Astrocyte of the hippocampus (primary cell): ENCODE measurements at regions not wholly inside any gene's neighbourhood (a gene's known extent, or its start where the extent isn't known, plus 50 kb on each side); places are given as distances from the start of the nearest gene placed in this dataset.
A peak's percentile ranks its signal among the peaks of the same experiment; 100 is the strongest.
"Not testable (repeated sequence)": the region's sequence is repeated elsewhere in the genome, so short reads cannot be mapped to it uniquely, and the experiment has no call there.

ENCODE experiments used
- DNase-seq: peaks from one replicate; pipeline ENCODE4 v3.0.0; 2011; ENCODE audit warnings: low read depth, low spot score

GRCh38 chr18:34942276-34942675 is 98.9 kb upstream of the MAPRE2 start:
- no peak for DNase-seq

- DNase-seq = no peak
These were observed 98.2 kb upstream of the MAPRE2 start for GRCh38 chr18:34942975-34943374.

DNA sequence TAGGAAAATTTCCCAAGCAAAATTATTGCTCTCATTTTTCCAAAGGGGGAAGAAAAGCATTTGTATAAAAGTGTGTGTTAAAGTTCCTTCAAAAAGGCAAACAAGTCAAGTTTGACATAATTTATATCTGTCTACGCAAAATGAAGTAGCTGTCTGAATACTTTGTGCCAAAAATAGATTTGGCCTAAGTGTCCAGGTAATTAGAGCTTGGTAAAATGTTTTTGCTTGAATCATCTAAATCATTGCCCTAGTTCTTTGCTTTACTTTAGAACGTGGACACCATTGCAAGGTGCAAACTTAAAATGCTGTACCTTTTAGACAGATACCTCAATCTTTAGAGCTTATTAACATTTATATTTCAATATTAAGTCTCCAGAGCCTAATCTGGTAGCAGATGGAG is 97.6 kb upstream of the MAPRE2 start:
- no peak for DNase-seq

- no peak for DNase-seq
These were observed 93.5 kb upstream of the MAPRE2 start for GRCh38 chr18:34947711-34948125.

DNA sequence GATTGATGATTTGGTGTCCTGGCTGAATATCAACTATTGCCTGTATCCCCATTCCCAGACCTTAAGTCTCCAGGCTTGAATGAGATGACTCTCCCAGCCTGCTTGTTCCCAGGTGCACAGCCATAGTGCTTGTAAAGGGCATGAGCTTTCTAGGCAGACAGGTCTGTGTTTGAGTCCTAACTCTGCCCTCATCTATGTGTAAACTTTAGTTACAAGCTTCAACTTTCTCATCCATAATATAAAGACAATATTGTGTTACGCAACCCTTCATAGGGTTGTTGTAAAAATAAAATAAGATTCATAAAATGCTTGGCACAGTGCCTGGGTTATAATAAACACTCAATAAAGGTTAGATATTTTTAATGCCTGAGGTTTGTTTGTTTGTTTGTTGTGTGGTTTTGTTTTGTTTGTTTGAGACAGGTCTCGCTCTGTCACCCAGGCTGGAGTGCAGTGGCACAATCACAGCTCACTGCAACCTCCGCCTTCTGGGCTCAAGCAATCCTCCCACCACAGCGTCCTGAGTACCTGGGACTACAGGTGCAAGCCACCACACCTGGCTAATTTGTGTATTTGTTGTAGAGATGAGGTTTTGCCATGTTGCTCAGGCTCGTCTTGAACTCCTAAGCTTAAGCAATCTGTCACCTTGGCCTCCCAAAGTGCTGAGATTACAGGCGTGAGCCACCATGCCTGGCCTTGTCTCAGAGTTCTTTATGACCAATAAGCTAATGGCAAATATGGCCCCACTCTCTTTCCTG is 89.4 kb upstream of the MAPRE2 start:
- DNase-seq = no peak

DNA sequence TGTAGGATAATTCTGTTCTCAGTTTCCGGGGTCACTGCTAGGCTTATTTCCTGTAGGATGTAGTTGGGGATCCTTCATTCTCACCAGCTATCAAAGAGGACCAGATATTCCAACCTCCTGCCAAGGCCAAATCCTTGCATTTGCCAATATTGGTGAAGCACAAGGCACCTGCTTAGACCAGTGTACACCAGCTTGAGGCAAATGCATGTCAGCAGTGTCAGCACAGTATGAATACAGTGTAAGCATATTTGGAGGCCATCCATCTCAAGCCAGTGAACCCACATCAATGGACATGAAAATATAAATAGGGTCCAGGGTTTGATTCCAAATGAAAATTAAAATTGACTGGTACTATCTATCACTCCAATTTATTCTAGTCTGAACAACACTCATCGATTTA is 88.0 kb upstream of the MAPRE2 start:
- DNase-seq = no peak

- not testable (repeated sequence) for DNase-seq
These were observed 85.7 kb upstream of the MAPRE2 start for GRCh38 chr18:34955494-34955893.

DNA sequence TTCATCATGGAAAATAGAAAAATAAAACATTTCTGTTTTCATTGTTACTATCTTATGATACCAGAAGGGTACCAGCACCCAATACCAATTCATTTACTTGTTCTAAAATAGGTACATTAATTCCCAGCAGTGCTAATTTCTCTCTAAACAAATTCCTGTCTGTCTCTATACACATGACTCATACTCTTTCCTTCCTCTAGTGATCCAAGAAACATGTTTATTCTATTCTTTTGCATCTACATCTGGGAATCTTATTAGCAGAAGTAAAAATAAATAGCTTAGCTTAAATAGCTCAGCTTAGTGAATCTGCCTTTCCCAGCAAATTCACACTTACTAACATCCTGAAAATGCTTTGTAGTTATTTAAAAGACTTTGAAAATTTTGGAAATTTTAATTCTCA is 84.5 kb upstream of the MAPRE2 start:
- DNase-seq = peak; percentile 36

DNA sequence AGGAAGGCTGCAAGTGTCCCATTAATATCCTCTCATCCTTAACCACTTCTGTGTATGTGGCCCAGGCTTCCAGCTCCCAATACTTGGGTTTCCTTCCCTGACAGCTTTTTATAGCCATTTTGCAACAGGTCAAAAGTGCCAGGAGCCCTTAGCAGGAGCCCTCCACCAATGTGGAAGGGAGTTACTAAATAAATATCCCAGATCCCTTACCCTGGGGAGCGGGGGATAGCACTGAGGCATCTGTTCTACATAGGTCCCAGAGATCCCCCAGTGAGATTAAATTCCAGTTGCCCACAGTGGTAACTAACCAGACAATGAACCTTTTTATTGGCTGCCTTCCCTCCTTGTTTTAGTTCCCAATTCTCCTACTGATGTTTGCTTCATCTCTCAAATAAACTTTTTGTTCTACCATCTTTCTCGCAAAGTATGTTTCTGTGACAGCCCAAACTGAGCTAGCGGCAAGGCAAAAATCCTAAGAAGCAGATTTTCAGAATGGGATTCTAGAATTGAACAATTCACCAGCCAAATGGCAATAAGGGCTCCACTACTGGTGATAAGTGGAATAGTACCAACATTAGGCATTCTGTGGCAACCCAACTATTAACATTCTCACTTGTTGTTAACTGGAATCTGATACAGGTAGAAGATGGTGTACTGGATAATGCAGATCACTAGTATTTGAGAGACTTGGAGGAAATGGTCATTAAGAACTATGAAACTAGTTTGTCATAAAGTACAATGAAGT is 83.9 kb upstream of the MAPRE2 start:
- DNase-seq = peak; percentile 41

DNA sequence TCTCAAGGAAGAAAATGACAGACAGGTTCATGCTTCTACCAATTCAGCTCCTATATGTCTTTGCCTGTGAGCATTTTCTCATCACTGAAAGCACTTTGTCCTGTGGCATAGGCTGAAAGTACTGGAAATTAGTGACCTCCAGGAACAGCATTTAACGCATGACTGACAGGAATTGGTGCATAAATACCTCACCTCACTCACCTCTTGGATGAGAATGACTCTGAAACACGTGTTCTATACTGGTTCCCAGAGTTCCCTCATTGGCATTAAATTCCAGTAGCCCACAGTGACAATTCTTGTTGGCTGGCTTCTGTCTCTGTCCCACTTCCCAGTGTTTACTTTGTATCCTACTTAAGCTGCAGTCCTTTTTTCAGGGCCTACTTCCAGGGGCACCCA is 83.4 kb upstream of the MAPRE2 start:
- DNase-seq = no peak

DNA sequence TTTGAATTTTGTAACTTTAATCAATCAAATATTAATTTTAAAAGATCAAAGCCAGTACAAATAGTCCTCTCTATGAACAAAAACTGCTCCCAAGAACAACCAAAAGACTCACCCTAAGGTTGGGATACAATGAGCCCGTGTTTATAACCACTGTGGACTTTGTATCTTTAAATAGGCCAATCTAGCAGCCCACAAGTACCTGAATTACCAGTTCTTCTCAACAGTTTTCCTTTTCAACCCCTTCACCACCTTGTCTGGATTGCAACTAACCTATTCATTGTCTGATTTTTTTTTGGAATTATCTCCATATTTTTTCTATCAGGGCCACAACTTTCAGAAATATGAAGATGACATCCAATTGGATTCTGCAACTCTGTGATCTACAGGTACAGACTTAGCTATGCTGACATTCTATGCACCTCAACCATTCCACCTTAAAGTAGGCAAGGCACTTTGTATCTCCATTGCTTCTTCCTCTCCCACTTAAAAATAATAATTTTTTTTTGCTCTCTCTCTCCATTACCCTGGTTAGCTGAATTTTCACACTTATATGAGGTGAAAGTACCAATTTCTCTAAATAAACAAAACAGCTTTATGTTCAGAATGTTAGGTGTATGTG is 81.9 kb upstream of the MAPRE2 start:
- DNase-seq = no peak

- no peak for DNase-seq
These were observed 81.2 kb upstream of the MAPRE2 start for GRCh38 chr18:34959989-34960388.

- no peak for DNase-seq
These were observed 76.1 kb upstream of the MAPRE2 start for GRCh38 chr18:34965108-34965507.

- no peak for DNase-seq
These were observed 75.6 kb upstream of the MAPRE2 start for GRCh38 chr18:34965566-34965965.

- peak; percentile 14 for DNase-seq
These were observed 71.1 kb upstream of the MAPRE2 start for GRCh38 chr18:34970106-34970505.

DNA sequence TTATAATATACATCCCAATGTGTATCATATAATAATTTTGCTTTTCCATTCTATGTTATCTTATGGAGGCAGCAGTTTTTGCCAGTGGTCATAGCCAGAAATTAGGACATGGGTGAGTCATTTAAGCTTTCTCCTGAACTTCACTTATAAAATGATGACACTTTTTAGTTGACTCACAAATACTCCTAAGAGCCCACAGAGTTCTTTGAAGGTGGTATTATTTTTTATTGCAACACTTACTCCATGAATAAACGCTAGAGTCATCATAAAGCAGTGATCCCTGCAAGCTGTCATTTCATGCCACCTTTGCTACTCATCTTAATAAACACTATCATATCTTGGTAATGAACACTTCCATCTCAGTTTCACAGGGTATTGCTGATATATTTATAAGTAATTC is 69.9 kb upstream of the MAPRE2 start:
- no peak for DNase-seq

DNA sequence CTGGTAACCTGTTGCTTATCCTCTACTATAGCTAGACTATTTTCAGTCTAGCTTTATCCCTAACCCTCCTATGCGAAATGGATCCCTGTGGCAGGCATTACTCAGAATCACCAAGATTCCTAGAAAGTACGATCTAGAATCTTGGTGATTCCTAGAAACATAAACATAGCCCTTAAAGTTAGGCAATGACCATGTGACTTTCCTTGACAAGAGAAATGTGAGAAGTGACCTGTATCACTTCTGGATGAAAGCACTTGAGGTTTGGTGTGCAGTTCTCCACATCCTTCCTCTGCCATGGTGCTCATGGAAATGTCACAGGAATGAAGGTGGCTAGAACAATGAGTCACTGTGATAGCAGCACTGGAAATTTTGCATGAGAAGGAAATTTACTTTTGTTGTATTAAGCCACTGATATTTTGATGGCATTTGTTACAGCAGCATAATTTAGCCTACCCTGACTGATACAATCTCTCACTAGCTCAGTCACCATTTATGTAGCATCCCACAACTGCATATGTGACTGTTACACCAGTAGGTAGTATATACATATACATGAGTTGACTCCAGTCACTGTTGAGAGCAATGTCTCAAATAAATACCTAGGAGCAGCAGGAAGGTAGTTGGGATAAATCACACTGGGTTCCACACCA is 68.3 kb upstream of the MAPRE2 start:
- no peak for DNase-seq

- DNase-seq = no peak
These were observed 65.1 kb upstream of the MAPRE2 start for GRCh38 chr18:34976123-34976522.

DNA sequence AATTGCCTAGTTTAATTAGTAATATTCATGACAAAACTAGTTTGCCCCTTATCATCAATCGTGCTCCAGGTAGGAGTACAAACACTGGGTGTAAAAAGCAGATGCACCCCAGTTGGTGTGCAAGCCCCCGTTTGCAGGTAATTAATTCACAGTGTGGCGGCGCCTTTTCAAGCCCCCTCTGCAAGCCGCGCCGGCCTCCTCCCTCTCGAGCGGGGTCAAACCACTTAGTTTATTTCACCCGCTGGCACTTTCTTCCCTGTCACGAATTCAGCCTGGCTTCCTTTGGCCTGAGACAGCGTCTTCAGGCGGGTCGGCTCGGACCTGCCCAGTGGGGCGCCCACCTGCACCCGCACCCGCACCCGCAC is 64.7 kb upstream of the MAPRE2 start:
- DNase-seq = no peak

GRCh38 chr18:34976899-34977837 is 64.0 kb upstream of the MAPRE2 start:
- DNase-seq = peak; percentile 77

- DNase-seq = peak; percentile 42
These were observed 63.2 kb upstream of the MAPRE2 start for GRCh38 chr18:34977838-34978532.
